BJ (cell line): ENCODE measurements at regions not wholly inside any gene's neighbourhood (a gene's known extent, or its start where the extent isn't known, plus 50 kb on each side); places are given as distances from the start of the nearest gene placed in this dataset.

Experiments
- CTCF ChIA-PET: fragments of 350-600 bp; formaldehyde crosslinking; extraction: SDS; loops from one replicate; lab custom pipeline; 2021; ENCODE audit warnings: antibody characterized with exemption, inconsistent platforms; lab: Yijun Ruan, JAX
- POLR2A ChIA-PET: fragments of 300-600 bp; sonication (Branson Sonifier 250); formaldehyde crosslinking; extraction: SDS; loops from one replicate; lab custom pipeline; 2021; ENCODE audit warnings: antibody characterized with exemption; lab: Charles Lee
- DNase-seq: peaks from one replicate; pipeline ENCODE4 v3.0.0-alpha.2; 2011; ENCODE audit warnings: low read depth
- H3K27me3 ChIP-seq: 2 replicates; pipeline ENCODE4 v1.6.0; 2011; ENCODE audit warnings: low read length; ENCODE audit not compliant: control insufficient read depth, insufficient read depth
- H3K36me3 ChIP-seq: 2 replicates; pipeline ENCODE4 v1.5.1; 2011; ENCODE audit warnings: low read length; ENCODE audit not compliant: control insufficient read depth, insufficient read depth
- H3K4me3 ChIP-seq: 2 replicates; pipeline ENCODE4 v1.5.1; 2011; ENCODE audit warnings: low read depth, mild to moderate bottlenecking, control low read depth, low read length
- CTCF ChIP-seq: IDR thresholded peaks from 2 replicates; pipeline ENCODE4 v1.5.1; 2011; ENCODE audit warnings: low read depth, mild to moderate bottlenecking, control low read depth, inconsistent platforms, low read length, moderate library complexity; ENCODE audit not compliant: insufficient read depth

GRCh38 chr11:115631609-115632008 lies 127.4 kb upstream of the CADM1 start:
- ChIA-PET CTCF (interaction anchor here (1.6 kb wide), 1 partner anchor 25 kb away, joined by 5 read pairs; no protein-coding TSS in a partner anchor), POLR2A (no interaction called here)
- no peak for DNase-seq
- Histone ChIP-seq H3K27me3 (peaks cover 10% of the 10 kb centered on the region), H3K36me3 (no peaks in the 10 kb centered on the region), H3K4me3 (no peak overlapping the region)
- TF ChIP-seq CTCF = no peak

GRCh38 chr11:115630214-115630613 lies 126.0 kb upstream of the CADM1 start:
- CTCF ChIA-PET = interaction anchor here (1.6 kb wide), 1 partner anchor 27 kb away, joined by 5 read pairs; no protein-coding TSS in a partner anchor

GRCh38 chr11:115629456-115630015 lies 125.3 kb upstream of the CADM1 start:
- Histone ChIP-seq H3K36me3 (no peaks in the 10 kb centered on the region), H3K27me3 (peaks cover 12% of the 10 kb centered on the region), H3K4me3 (no peak overlapping the region)
- DNase-seq = no peak
- POLR2A ChIA-PET = no interaction called here
- CTCF ChIA-PET = no interaction called here
- no peak for TF ChIP-seq CTCF

More at GRCh38 chr11:115630214-115630613, 126.0 kb upstream of the CADM1 start:
- no peak overlapping the region for H3K4me3 ChIP-seq
- no peak for DNase-seq
- POLR2A ChIA-PET = no interaction called here
- peaks cover 12% of the 10 kb centered on the region for H3K27me3 ChIP-seq
- no peak for TF ChIP-seq CTCF
- no peaks in the 10 kb centered on the region for H3K36me3 ChIP-seq

GRCh38 chr11:115627666-115628460 lies 123.6 kb upstream of the CADM1 start:
- Histone ChIP-seq H3K36me3 (no peaks in the 10 kb centered on the region), H3K4me3 (no peak overlapping the region), H3K27me3 (peaks cover 12% of the 10 kb centered on the region)
- TF ChIP-seq CTCF = no peak
- ChIA-PET CTCF (no interaction called here), POLR2A (no interaction called here)
- no peak for DNase-seq

- no peak for TF ChIP-seq CTCF
- no peaks in the 10 kb centered on the region for H3K36me3 ChIP-seq
- peaks cover 12% of the 10 kb centered on the region for H3K27me3 ChIP-seq
- CTCF ChIA-PET = no interaction called here
- POLR2A ChIA-PET = no interaction called here
- H3K4me3 ChIP-seq = no peak overlapping the region
- no peak for DNase-seq
Observed at GRCh38 chr11:115627071-115627470, 122.9 kb upstream of the CADM1 start.
